HEK293 (cell line): ENCODE measurements at regions not wholly inside any gene's neighbourhood (a gene's known extent, or its start where the extent isn't known, plus 50 kb on each side); places are given as distances from the start of the nearest gene placed in this dataset.

ENCODE experiments used
- CTCF ChIA-PET: fragments of 350-600 bp; formaldehyde crosslinking; extraction: SDS; loops from one replicate; lab custom pipeline; 2021; ENCODE audit warnings: antibody characterized with exemption; lab: Yijun Ruan, JAX
- POLR2A ChIA-PET: fragments of 300-600 bp; formaldehyde crosslinking; extraction: SDS; loops from one replicate; lab custom pipeline; 2020; ENCODE audit warnings: antibody characterized with exemption, inconsistent platforms; lab: Yijun Ruan, JAX
- H3K27ac ChIP-seq: fragments of 200-500 bp; sonication (Bioruptor generic); 2 replicates; pipeline ENCODE4 v1.5.1; 2014; ENCODE audit warnings: low read depth, low read length, control low read depth, inconsistent platforms; ENCODE audit errors: extremely low read depth
- H3K36me3 ChIP-seq, 2 experiments: fragments of 200-500 bp in 1 of 2; sonication (Bioruptor generic) in 1 of 2; 1 replicate in 1 of 2; 2 replicates in 1 of 2; pipeline ENCODE4 v1.5.1; 2014 to 2017; ENCODE audit warnings: inconsistent platforms in 2 of 2, low read length in 2 of 2; ENCODE audit not compliant: control insufficient read depth in 2 of 2, insufficient read depth in 1 of 2
- H3K4me1 ChIP-seq: fragments of 200-500 bp; sonication (Bioruptor generic); 2 replicates; pipeline ENCODE4 v1.5.1; 2014; ENCODE audit warnings: mild to moderate bottlenecking, low read length, inconsistent platforms; ENCODE audit not compliant: control insufficient read depth, insufficient read depth
- H3K4me3 ChIP-seq: 2 replicates; pipeline ENCODE4 v1.5.1; 2011; ENCODE audit warnings: low read depth, mild to moderate bottlenecking, control low read depth, low read length, moderate library complexity
- H3K9me3 ChIP-seq: fragments of 200-500 bp; sonication (Bioruptor generic); 2 replicates; pipeline ENCODE4 v1.5.1; 2014; ENCODE audit warnings: low read depth, low read length, inconsistent platforms; ENCODE audit not compliant: control insufficient read depth, insufficient read depth
- KLF16 ChIP-seq: fragments of 450-650 bp; formaldehyde crosslinking; IDR thresholded peaks from 2 replicates; pipeline ENCODE4 v1.5.1; 2017; ENCODE audit warnings: missing biosample characterization, missing genetic modification characterization
- PRDM1 ChIP-seq: fragments of 450-650 bp; formaldehyde crosslinking; IDR thresholded peaks from 2 replicates; pipeline ENCODE4; 2016; ENCODE audit warnings: missing biosample characterization, missing genetic modification characterization
- SETDB1 ChIP-seq: IDR thresholded peaks from one replicate; pipeline ENCODE4 v1.6.1; 2017; ENCODE audit warnings: mild to moderate bottlenecking, low read length, moderate library complexity, mixed read lengths; ENCODE audit not compliant: insufficient read length
- ZBTB21 ChIP-seq: fragments of 450-650 bp; formaldehyde crosslinking; IDR thresholded peaks from 2 replicates; pipeline ENCODE4 v1.5.1; 2017; ENCODE audit warnings: missing biosample characterization, missing genetic modification characterization
- ZFP37 ChIP-seq: fragments of 450-650 bp; formaldehyde crosslinking; IDR thresholded peaks from 2 replicates; pipeline ENCODE4 v1.5.1; 2016; ENCODE audit warnings: missing biosample characterization, missing genetic modification characterization
- ZNF140 ChIP-seq: fragments of 450-650 bp; formaldehyde crosslinking; IDR thresholded peaks from 2 replicates; pipeline ENCODE4 v1.5.1; 2016; ENCODE audit warnings: missing biosample characterization, missing genetic modification characterization
- ZNF157 ChIP-seq: fragments of 450-650 bp; formaldehyde crosslinking; IDR thresholded peaks from 2 replicates; pipeline ENCODE4 v1.5.1; 2016; ENCODE audit warnings: missing biosample characterization, missing genetic modification characterization
- ZNF169 ChIP-seq: fragments of 450-650 bp; formaldehyde crosslinking; IDR thresholded peaks from 2 replicates; pipeline ENCODE4 v1.5.1; 2016; ENCODE audit warnings: missing biosample characterization, missing genetic modification characterization
- ZNF184 ChIP-seq: fragments of 450-650 bp; IDR thresholded peaks from 2 replicates; pipeline ENCODE4 v1.5.1; 2018; ENCODE audit warnings: missing biosample characterization, mild to moderate bottlenecking, missing genetic modification characterization
- ZNF2 ChIP-seq: fragments of 450-650 bp; formaldehyde crosslinking; IDR thresholded peaks from 2 replicates; pipeline ENCODE4 v1.5.1; 2016; ENCODE audit warnings: missing biosample characterization, missing genetic modification characterization
- ZNF202 ChIP-seq: fragments of 450-650 bp; formaldehyde crosslinking; IDR thresholded peaks from 2 replicates; pipeline ENCODE4 v1.5.1; 2016; ENCODE audit warnings: missing biosample characterization, missing genetic modification characterization, borderline replicate concordance
- ZNF223 ChIP-seq: fragments of 450-650 bp; formaldehyde crosslinking; IDR thresholded peaks from 2 replicates; pipeline ENCODE4 v1.5.1; 2016; ENCODE audit warnings: missing biosample characterization, missing genetic modification characterization
- ZNF248 ChIP-seq: fragments of 450-650 bp; formaldehyde crosslinking; IDR thresholded peaks from 2 replicates; pipeline ENCODE4 v1.5.1; 2017; ENCODE audit warnings: missing biosample characterization, missing genetic modification characterization
- ZNF292 ChIP-seq: fragments of 450-650 bp; formaldehyde crosslinking; IDR thresholded peaks from 2 replicates; pipeline ENCODE4 v1.5.1; 2016; ENCODE audit warnings: low read depth, missing biosample characterization, missing genetic modification characterization, borderline replicate concordance
- ZNF423 ChIP-seq: fragments of 450-650 bp; formaldehyde crosslinking; IDR thresholded peaks from 2 replicates; pipeline ENCODE4 v1.5.1; 2016; ENCODE audit warnings: missing biosample characterization, missing genetic modification characterization
- ZNF473 ChIP-seq: fragments of 450-650 bp; formaldehyde crosslinking; IDR thresholded peaks from 2 replicates; pipeline ENCODE4 v1.5.1; 2017; ENCODE audit warnings: missing biosample characterization, missing genetic modification characterization
- ZNF530 ChIP-seq: fragments of 450-650 bp; formaldehyde crosslinking; IDR thresholded peaks from 2 replicates; pipeline ENCODE4 v1.5.1; 2016; ENCODE audit warnings: low read depth, missing biosample characterization, missing genetic modification characterization
- ZNF585B ChIP-seq: fragments of 450-650 bp; formaldehyde crosslinking; IDR thresholded peaks from 2 replicates; pipeline ENCODE4 v1.5.1; 2016; ENCODE audit warnings: missing biosample characterization, missing genetic modification characterization
- ZNF76 ChIP-seq: fragments of 450-650 bp; formaldehyde crosslinking; IDR thresholded peaks from 2 replicates; pipeline ENCODE4; 2016; ENCODE audit warnings: low read depth, missing biosample characterization, missing genetic modification characterization, borderline replicate concordance
- TF ChIP-seq, protein P1 (sequence below): fragments of 450-650 bp; formaldehyde crosslinking; IDR thresholded peaks from 2 replicates; pipeline ENCODE4 v1.5.1; 2016; ENCODE audit warnings: missing biosample characterization, missing genetic modification characterization, borderline replicate concordance
- TF ChIP-seq, protein P2 (sequence below): fragments of 450-650 bp; formaldehyde crosslinking; IDR thresholded peaks from 2 replicates; pipeline ENCODE4 v1.5.1; 2017; ENCODE audit warnings: missing biosample characterization, missing genetic modification characterization
- TF ChIP-seq, protein P3 (sequence below): fragments of 450-650 bp; formaldehyde crosslinking; IDR thresholded peaks from 2 replicates; pipeline ENCODE4 v1.5.1; 2016; ENCODE audit warnings: missing biosample characterization, missing genetic modification characterization, borderline replicate concordance

DNA sequence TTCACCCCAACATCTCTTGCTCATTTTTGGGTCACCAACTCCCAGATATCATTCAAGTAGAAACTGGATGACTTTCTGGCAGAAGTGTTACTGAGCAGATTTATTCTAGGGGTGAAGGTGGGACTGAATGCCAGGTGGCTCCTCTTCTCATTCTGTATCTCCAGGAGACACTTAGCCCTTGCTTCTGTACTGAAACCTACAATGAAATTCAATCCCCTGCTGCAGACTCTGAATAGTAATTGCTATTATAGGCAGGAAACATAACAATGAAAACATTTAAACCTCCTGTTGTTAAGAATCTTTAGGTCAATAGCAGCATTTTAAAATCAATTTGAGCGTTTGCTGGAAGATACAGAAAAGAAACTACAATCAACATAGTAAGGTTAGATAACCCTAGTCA lies 879.4 kb upstream of the TENM4 start:
- no peak for TF ChIP-seq SETDB1
- TF ChIP-seq ZFP37 (tag by site-specific recombination), result no peak
- Histone ChIP-seq H3K27ac (no peak overlapping the region), H3K4me1 (no peaks in the 10 kb centered on the region), H3K4me3 (no peak overlapping the region), H3K9me3 (no peaks in the 10 kb centered on the region), H3K36me3 (no peaks in the 10 kb centered on the region)
- CTCF ChIA-PET, result no interaction called here
- POLR2A ChIA-PET, result no interaction called here

DNA sequence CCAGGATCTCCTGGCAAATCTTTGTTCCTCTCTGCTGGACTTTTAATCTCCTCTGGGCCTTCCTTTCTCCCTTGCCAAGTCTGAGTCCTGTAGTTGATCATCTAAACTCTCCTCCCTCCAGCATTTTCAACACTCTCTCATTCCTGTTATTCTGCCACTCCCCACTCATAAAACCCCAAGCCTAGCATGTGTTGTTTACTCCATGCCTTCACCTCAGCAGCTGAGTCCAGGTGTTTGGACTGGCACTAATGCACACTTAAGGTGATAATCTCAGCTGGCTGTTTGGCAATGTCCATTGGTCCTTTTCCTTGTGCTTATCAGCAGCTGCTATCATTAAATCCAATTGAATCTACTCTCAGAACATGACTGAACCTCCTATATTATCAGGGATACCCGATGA lies 876.8 kb upstream of the TENM4 start:
- ChIA-PET CTCF (no interaction called here), POLR2A (no interaction called here)
- Histone ChIP-seq H3K4me3 (no peak overlapping the region), H3K9me3 (no peaks in the 10 kb centered on the region), H3K36me3 (no peaks in the 10 kb centered on the region), H3K4me1 (no peaks in the 10 kb centered on the region), H3K27ac (no peak overlapping the region)
- no peak for TF ChIP-seq ZNF157 (tag by site-specific recombination)
- TF ChIP-seq ZNF76, result no peak
- TF ChIP-seq, protein P1, sequence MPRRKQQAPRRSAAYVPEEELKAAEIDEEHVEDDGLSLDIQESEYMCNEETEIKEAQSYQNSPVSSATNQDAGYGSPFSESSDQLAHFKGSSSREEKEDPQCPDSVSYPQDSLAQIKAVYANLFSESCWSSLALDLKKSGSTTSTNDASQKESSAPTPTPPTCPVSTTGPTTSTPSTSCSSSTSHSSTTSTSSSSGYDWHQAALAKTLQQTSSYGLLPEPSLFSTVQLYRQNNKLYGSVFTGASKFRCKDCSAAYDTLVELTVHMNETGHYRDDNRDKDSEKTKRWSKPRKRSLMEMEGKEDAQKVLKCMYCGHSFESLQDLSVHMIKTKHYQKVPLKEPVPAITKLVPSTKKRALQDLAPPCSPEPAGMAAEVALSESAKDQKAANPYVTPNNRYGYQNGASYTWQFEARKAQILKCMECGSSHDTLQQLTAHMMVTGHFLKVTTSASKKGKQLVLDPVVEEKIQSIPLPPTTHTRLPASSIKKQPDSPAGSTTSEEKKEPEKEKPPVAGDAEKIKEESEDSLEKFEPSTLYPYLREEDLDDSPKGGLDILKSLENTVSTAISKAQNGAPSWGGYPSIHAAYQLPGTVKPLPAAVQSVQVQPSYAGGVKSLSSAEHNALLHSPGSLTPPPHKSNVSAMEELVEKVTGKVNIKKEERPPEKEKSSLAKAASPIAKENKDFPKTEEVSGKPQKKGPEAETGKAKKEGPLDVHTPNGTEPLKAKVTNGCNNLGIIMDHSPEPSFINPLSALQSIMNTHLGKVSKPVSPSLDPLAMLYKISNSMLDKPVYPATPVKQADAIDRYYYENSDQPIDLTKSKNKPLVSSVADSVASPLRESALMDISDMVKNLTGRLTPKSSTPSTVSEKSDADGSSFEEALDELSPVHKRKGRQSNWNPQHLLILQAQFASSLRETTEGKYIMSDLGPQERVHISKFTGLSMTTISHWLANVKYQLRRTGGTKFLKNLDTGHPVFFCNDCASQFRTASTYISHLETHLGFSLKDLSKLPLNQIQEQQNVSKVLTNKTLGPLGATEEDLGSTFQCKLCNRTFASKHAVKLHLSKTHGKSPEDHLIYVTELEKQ (tag by site-specific recombination), result no peak
- no peak for TF ChIP-seq KLF16
- no peak for TF ChIP-seq PRDM1 (tag by site-specific recombination)

DNA sequence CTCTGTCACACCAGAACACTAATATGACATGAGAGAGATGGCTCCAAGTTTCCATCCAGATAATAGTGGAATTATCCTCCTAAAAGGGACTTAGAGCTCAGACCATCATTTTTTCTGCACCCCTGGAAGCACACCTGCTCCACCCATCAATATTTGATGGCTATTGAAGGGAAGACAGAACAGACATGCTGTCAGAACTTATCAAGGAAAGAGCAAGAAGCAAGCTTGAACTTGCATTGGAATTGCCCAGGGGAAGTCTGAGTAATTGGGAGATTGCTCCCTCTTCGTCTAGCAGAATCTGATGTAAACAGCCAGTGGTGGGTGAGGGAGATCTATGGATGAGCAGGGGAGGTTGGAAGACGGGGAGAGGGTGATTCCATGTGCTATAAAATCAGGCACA lies 874.4 kb upstream of the TENM4 start:
- Histone ChIP-seq H3K4me1 (no peaks in the 10 kb centered on the region), H3K36me3 (no peaks in the 10 kb centered on the region), H3K27ac (no peak overlapping the region), H3K4me3 (no peak overlapping the region), H3K9me3 (no peaks in the 10 kb centered on the region)
- CTCF ChIA-PET, result no interaction called here
- POLR2A ChIA-PET, result no interaction called here
- TF ChIP-seq ZNF223 (tag by site-specific recombination), result no peak
- TF ChIP-seq ZNF169 (tag by site-specific recombination), result no peak
- TF ChIP-seq, protein P2, sequence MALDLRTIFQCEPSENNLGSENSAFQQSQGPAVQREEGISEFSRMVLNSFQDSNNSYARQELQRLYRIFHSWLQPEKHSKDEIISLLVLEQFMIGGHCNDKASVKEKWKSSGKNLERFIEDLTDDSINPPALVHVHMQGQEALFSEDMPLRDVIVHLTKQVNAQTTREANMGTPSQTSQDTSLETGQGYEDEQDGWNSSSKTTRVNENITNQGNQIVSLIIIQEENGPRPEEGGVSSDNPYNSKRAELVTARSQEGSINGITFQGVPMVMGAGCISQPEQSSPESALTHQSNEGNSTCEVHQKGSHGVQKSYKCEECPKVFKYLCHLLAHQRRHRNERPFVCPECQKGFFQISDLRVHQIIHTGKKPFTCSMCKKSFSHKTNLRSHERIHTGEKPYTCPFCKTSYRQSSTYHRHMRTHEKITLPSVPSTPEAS, result no peak
- no peak for TF ChIP-seq ZNF184 (tag by site-specific recombination)
- no peak for TF ChIP-seq ZNF530 (tag by site-specific recombination)
- no peak for TF ChIP-seq ZNF140
- TF ChIP-seq ZNF248, result no peak
- no peak for TF ChIP-seq ZBTB21
- TF ChIP-seq ZNF473 (tag by site-specific recombination), result no peak
- no peak for TF ChIP-seq ZNF2 (tag by site-specific recombination)
- TF ChIP-seq ZNF423 (tag by site-specific recombination), result no peak
- no peak for TF ChIP-seq ZNF585B (tag by site-specific recombination)
- TF ChIP-seq, protein P3, sequence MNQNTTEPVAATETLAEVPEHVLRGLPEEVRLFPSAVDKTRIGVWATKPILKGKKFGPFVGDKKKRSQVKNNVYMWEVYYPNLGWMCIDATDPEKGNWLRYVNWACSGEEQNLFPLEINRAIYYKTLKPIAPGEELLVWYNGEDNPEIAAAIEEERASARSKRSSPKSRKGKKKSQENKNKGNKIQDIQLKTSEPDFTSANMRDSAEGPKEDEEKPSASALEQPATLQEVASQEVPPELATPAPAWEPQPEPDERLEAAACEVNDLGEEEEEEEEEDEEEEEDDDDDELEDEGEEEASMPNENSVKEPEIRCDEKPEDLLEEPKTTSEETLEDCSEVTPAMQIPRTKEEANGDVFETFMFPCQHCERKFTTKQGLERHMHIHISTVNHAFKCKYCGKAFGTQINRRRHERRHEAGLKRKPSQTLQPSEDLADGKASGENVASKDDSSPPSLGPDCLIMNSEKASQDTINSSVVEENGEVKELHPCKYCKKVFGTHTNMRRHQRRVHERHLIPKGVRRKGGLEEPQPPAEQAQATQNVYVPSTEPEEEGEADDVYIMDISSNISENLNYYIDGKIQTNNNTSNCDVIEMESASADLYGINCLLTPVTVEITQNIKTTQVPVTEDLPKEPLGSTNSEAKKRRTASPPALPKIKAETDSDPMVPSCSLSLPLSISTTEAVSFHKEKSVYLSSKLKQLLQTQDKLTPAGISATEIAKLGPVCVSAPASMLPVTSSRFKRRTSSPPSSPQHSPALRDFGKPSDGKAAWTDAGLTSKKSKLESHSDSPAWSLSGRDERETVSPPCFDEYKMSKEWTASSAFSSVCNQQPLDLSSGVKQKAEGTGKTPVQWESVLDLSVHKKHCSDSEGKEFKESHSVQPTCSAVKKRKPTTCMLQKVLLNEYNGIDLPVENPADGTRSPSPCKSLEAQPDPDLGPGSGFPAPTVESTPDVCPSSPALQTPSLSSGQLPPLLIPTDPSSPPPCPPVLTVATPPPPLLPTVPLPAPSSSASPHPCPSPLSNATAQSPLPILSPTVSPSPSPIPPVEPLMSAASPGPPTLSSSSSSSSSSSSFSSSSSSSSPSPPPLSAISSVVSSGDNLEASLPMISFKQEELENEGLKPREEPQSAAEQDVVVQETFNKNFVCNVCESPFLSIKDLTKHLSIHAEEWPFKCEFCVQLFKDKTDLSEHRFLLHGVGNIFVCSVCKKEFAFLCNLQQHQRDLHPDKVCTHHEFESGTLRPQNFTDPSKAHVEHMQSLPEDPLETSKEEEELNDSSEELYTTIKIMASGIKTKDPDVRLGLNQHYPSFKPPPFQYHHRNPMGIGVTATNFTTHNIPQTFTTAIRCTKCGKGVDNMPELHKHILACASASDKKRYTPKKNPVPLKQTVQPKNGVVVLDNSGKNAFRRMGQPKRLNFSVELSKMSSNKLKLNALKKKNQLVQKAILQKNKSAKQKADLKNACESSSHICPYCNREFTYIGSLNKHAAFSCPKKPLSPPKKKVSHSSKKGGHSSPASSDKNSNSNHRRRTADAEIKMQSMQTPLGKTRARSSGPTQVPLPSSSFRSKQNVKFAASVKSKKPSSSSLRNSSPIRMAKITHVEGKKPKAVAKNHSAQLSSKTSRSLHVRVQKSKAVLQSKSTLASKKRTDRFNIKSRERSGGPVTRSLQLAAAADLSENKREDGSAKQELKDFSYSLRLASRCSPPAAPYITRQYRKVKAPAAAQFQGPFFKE (tag by site-specific recombination), result no peak
- TF ChIP-seq ZNF202 (tag by site-specific recombination), result no peak
- no peak for TF ChIP-seq ZNF292 (tag by site-specific recombination)
